D721Med (cell line): ENCODE measurements at regions not wholly inside any gene's neighbourhood (a gene's known extent, or its start where the extent isn't known, plus 50 kb on each side); places are given as distances from the start of the nearest gene placed in this dataset.

Experiments used
- DNase-seq: peaks from one replicate; pipeline ENCODE4 v3.0.0; 2011; ENCODE audit warnings: low spot score; ENCODE audit not compliant: insufficient read length
- FAIRE-seq: peaks from 2 replicates; lab custom pipeline; 2011; peaks lifted over from hg19 to GRCh38; lab: Jason Lieb, UNC
- TF ChIP-seq, protein P1 (sequence below): IDR thresholded peaks from 2 replicates; pipeline ENCODE4 v1.5.1; 2012; ENCODE audit warnings: mild to moderate bottlenecking, control low read depth; ENCODE audit not compliant: insufficient read depth; ENCODE audit errors: missing control alignments

DNA sequence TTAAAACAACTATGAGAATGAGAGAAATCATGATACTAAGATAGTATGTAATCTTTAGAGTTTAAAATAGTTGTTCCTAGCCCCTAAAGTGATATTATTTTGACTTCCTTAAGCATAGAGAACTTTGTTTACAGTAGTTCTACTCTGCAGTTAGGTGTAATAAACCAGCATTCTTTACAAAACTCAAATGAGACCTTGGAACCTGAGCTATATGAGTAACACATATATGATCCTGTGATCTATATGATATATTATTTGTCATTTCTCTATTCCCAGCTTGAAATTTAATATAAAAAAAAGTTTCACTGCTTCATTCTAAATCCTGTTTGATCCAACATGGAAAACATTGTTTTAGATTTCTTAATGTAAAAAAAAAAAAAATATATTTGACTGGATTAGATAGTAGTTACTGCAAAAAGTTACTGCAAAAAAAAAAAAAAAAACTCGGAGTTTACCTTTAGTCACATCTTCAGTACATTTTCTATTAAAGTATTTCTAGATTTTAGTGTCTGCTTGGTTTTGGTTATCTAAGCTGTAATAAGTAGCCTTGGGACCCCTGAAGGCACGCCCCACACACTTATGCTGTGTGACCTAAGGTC is 463.8 kb downstream of the USP25 start:
- DNase-seq (no peak), FAIRE-seq (peak; percentile 41)
- TF ChIP-seq, protein P1, sequence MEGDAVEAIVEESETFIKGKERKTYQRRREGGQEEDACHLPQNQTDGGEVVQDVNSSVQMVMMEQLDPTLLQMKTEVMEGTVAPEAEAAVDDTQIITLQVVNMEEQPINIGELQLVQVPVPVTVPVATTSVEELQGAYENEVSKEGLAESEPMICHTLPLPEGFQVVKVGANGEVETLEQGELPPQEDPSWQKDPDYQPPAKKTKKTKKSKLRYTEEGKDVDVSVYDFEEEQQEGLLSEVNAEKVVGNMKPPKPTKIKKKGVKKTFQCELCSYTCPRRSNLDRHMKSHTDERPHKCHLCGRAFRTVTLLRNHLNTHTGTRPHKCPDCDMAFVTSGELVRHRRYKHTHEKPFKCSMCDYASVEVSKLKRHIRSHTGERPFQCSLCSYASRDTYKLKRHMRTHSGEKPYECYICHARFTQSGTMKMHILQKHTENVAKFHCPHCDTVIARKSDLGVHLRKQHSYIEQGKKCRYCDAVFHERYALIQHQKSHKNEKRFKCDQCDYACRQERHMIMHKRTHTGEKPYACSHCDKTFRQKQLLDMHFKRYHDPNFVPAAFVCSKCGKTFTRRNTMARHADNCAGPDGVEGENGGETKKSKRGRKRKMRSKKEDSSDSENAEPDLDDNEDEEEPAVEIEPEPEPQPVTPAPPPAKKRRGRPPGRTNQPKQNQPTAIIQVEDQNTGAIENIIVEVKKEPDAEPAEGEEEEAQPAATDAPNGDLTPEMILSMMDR, result no peak

DNA sequence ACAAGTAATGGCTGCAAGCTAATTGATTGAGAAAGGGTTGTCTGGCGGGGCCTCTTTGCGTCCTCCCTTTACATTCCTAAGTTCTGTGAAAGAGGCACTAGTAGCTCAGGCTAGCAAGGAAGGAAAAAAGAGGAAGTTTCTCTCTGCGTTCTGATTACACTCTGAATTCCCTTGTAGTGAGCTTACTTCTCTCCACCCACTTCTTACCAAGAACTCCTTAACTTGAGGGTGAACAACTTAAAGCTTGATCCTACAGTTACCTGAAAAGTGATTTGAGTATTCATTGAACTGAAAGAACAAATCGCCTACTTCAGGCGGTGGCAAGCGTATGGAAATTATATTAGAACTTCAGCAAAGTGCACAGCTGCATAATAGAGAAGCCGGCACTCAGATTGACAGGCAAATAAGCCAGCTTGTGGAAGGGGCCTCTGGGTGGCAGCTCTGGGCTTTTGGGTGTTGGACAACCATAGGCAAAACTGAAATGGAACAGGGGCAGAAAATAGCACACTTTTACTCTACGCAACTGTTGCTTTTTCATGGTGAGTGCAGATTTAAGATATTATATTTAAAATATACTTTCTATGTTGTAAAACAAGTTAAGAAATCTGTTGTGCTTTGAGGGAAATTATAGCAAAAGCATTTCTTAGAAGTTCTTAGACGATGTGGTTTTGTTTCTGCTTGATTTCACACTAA is 464.5 kb downstream of the USP25 start:
- no peak for DNase-seq
- FAIRE-seq, result no peak
- TF ChIP-seq, protein P1, result peak; percentile 42

DNA sequence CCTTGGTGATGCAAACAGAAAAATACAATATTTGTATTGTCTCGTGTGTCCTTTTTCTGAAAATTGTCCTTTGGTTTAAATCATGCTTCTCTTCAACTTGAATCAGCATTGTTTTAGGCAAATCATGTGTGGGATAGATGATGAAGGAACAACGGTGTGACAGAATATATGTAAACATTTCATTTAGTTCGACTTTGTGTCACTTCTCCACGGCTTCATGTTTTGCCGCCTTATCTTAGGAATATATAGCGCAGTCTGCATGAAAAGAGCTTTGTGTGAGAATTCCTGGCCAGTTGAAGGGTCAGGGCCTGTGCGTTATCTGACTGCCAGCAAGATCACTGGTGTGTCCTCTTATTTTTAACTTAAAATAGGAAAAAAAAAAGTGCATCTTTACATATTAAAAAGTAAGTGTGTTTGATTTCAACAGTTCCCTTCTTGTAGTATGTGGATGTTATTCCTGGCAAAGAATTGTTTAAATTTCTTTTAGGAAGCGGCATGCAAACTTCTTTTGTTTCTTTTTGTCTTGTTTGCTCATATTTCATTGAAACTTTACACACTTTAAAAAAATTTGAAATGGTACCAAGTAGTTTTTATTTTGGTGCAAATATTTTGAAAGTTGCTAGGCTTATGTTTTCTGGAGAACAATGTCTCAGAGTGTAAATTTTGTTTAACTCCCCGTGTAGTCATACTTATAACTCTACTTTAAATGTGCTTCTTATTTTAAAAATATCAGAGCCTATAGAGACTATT is 465.2 kb downstream of the USP25 start:
- DNase-seq (no peak), FAIRE-seq (no peak)
- TF ChIP-seq, protein P1, result no peak

DNA sequence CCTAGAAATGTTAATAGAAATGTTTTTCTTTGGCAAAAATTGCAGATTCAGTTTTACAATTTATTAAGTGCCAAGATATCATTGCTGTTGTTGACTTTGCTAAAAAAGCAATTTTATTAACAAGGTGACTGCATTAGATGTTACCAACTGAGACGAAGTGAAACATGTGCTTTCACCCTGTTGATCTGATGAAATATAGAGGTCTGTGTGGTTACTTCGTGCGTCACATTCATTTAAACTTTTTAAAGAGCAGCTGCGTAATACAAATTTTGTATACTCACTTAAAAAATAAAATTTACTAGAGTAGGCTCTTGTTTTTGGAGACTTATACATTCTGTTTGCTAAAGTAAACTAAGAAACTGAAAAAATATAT is 465.7 kb downstream of the USP25 start:
- TF ChIP-seq, protein P1, result no peak
- FAIRE-seq, result no peak
- no peak for DNase-seq

DNA sequence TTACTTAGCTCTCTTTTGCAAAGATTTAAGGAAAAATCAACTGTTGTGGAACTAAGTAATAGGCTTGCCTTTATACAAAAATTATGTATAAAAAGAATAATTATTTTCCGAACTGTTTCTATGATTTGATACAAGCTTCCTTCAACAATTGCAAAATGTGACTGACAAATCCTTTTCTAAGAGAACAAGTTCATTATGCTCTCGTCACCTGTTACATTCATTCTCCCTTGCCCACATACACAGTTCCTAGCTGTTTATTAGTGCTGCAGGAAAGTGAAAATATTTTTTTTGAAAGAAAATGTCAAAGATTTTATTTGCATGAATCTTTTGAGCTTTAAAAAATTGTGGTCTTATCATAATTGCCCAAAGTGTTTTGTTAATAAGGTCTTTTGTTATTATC is 466.2 kb downstream of the USP25 start:
- TF ChIP-seq, protein P1, result no peak
- FAIRE-seq, result no peak
- DNase-seq, result no peak

DNA sequence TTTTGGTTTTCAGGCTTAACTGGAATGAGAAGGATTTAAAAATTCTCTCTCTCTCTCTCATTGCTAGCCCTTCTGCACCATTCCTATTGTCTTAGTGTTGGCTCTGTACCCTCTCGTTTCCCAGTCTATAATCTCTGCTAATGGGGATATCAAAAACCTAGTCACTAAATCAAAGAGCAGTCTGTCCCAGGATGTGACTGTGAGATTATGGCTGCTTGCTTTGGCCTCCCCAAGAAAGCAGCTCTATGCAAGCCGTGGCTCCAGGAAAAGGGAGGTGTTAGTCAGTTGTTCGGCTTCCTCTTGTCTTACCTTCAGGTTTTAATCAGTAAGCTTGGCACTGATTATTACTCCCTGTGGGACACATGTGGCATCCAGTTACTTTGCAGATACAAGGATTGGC is 468.8 kb downstream of the USP25 start:
- DNase-seq (no peak), FAIRE-seq (no peak)
- TF ChIP-seq, protein P1, result no peak
